Endodermal cell (in vitro differentiated cells): ENCODE measurements at regions not wholly inside any gene's neighbourhood (a gene's known extent, or its start where the extent isn't known, plus 50 kb on each side); places are given as distances from the start of the nearest gene placed in this dataset.
A peak's percentile ranks its signal among the peaks of the same experiment; 100 is the strongest.
"Not testable (repeated sequence)": the region's sequence is repeated elsewhere in the genome, so short reads cannot be mapped to it uniquely, and the experiment has no call there.

Experiments used
- DNase-seq: peaks from one replicate; pipeline ENCODE4 v3.0.0-alpha.2; 2017
- H3K27ac ChIP-seq: 2 replicates; pipeline ENCODE4 v1.5.1; 2013; ENCODE audit warnings: mild to moderate bottlenecking, low read depth, low read length, moderate library complexity
- H3K27me3 ChIP-seq: 2 replicates; pipeline ENCODE4 v1.6.1; 2013; ENCODE audit warnings: mild to moderate bottlenecking, low read length, moderate library complexity; ENCODE audit not compliant: insufficient read depth, control insufficient read depth, poor library complexity, severe bottlenecking
- H3K36me3 ChIP-seq: 2 replicates; pipeline ENCODE4 v1.7.0; 2013; ENCODE audit warnings: mild to moderate bottlenecking, low read length, moderate library complexity; ENCODE audit not compliant: control insufficient read depth, insufficient read depth
- H3K4me1 ChIP-seq: one replicate; pipeline ENCODE4 v1.7.0; 2013; ENCODE audit warnings: low read length; ENCODE audit not compliant: control insufficient read depth, insufficient read depth
- H3K4me3 ChIP-seq: 2 replicates; pipeline ENCODE4 v1.5.1; 2013; ENCODE audit warnings: mild to moderate bottlenecking, low read length, moderate library complexity
- H3K9ac ChIP-seq: 2 replicates; pipeline ENCODE4 v1.6.1; 2013; ENCODE audit warnings: mild to moderate bottlenecking, low read length, moderate library complexity; ENCODE audit not compliant: poor library complexity, severe bottlenecking; ENCODE audit errors: extremely low read depth
- H3K9me3 ChIP-seq: 2 replicates; pipeline ENCODE4 v1.6.1; 2013; ENCODE audit warnings: mild to moderate bottlenecking, low read length, moderate library complexity; ENCODE audit not compliant: control insufficient read depth
- H3K27ac Mint-ChIP-seq: 2 replicates; pipeline ENCODE4 v1.8.0; 2020; ENCODE audit warnings: mixed read lengths
- H3K27me3 Mint-ChIP-seq: 2 replicates; pipeline ENCODE4 v1.8.0; 2021; ENCODE audit warnings: mild to moderate bottlenecking, mixed read lengths; ENCODE audit not compliant: insufficient read depth
- H3K36me3 Mint-ChIP-seq: 2 replicates; pipeline ENCODE4 v1.8.0; 2020; ENCODE audit warnings: low read depth, mixed read lengths
- H3K4me1 Mint-ChIP-seq: 2 replicates; pipeline ENCODE4 v1.8.0; 2020; ENCODE audit warnings: mixed read lengths
- H3K4me3 Mint-ChIP-seq: 2 replicates; pipeline ENCODE4 v1.8.0; 2020; ENCODE audit warnings: mild to moderate bottlenecking, moderate library complexity, mixed read lengths
- H3K9me3 Mint-ChIP-seq: 2 replicates; pipeline ENCODE4 v1.8.0; 2020; ENCODE audit warnings: mild to moderate bottlenecking, mixed read lengths
- WGBS, 2 experiments: methylation state at CpG; one replicate each; pipeline versions ENCODE4 v1.1.5 to v1.1.7; 2013; ENCODE audit warnings: missing lambda C conversion rate in 2 of 2, mixed read lengths in 1 of 2; ENCODE audit not compliant: insufficient coverage in 1 of 2, insufficient read length in 1 of 2; 5-methylcytosine and 5-hydroxymethylcytosine counted together
- TF ChIP-seq, protein P1 (sequence below): fragments of 200-600 bp; sonication (generic); conservative IDR thresholded peaks from 2 replicates; pipeline ENCODE4 v1.5.0; 2021; ENCODE audit warnings: antibody characterized with exemption, mild to moderate bottlenecking

- H3K36me3 ChIP-seq, H3K36me3 Mint-ChIP-seq: not testable (repeated sequence)
- 56 to 90% methylated on average over 2 to 3 of the region's 3 CpGs for WGBS, 2 experiments
Observed at GRCh38 chr12:116327992-116328391, 50.5 kb upstream of the MED13L start.

GRCh38 chr12:116331876-116332275, 54.4 kb upstream of the MED13L start:
- Mint-ChIP-seq H3K36me3 (no peaks in the 10 kb centered on the region), H3K27me3 (no peaks in the 10 kb centered on the region)

More at GRCh38 chr12:116327992-116328391, 50.5 kb upstream of the MED13L start:
- H3K9me3 Mint-ChIP-seq, H3K27ac Mint-ChIP-seq, DNase-seq, H3K4me3 ChIP-seq, H3K4me3 Mint-ChIP-seq, H3K27ac ChIP-seq, H3K4me1 ChIP-seq, H3K27me3 ChIP-seq, H3K4me1 Mint-ChIP-seq, H3K9ac ChIP-seq, H3K9me3 ChIP-seq, H3K27me3 Mint-ChIP-seq: not testable (repeated sequence)

DNA sequence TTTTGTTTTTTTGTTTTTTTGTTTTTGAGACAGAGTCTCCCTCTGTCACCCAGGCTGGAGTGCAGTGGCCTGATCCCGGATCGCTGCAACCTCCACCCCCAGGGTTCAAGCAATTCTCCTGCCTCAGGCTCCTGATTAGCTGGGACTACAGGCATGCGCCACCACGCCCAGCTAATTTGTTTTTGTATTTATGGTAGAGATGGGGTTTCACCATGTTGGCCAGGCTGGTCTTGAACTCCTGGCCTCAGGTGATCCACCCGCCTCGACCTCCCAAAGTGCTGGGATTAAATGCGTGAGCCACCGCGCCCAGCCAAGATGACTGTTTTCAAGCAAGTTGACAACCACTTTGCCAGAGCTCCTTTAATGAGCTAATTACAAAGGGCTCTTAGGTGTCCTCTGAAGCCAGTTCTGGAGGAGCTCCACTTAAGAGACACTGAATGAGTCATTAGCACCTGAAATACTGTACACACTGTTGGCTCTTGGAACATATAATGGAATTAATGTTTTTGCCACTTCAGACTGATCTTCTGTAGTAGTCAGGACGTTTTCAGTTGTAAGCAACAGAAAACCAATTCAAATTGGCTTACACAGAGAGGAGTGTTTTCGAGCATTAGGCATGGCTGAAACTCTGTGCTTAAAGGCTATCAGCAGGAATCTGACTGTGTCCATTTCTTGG, 55.4 kb upstream of the MED13L start:
- Histone ChIP-seq H3K9ac (no peak overlapping the region), H3K36me3 (no peaks in the 10 kb centered on the region), H3K4me3 (no peak overlapping the region), H3K27ac (no peak overlapping the region), H3K27me3 (no peaks in the 10 kb centered on the region), H3K4me1 (no peaks in the 10 kb centered on the region), H3K9me3 (no peaks in the 10 kb centered on the region)
- H3K27me3 Mint-ChIP-seq = no peaks in the 10 kb centered on the region
- DNase-seq = no peak
- H3K4me1 Mint-ChIP-seq = no peaks in the 10 kb centered on the region
- TF ChIP-seq, protein P1, sequence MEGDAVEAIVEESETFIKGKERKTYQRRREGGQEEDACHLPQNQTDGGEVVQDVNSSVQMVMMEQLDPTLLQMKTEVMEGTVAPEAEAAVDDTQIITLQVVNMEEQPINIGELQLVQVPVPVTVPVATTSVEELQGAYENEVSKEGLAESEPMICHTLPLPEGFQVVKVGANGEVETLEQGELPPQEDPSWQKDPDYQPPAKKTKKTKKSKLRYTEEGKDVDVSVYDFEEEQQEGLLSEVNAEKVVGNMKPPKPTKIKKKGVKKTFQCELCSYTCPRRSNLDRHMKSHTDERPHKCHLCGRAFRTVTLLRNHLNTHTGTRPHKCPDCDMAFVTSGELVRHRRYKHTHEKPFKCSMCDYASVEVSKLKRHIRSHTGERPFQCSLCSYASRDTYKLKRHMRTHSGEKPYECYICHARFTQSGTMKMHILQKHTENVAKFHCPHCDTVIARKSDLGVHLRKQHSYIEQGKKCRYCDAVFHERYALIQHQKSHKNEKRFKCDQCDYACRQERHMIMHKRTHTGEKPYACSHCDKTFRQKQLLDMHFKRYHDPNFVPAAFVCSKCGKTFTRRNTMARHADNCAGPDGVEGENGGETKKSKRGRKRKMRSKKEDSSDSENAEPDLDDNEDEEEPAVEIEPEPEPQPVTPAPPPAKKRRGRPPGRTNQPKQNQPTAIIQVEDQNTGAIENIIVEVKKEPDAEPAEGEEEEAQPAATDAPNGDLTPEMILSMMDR = no peak
- H3K9me3 Mint-ChIP-seq = no peaks in the 10 kb centered on the region
- H3K27ac Mint-ChIP-seq = no peak overlapping the region
- no peaks in the 10 kb centered on the region for H3K36me3 Mint-ChIP-seq
- H3K4me3 Mint-ChIP-seq = no peak overlapping the region
- 91 to 94% methylated on average over 7 to 11 of the region's 11 CpGs for WGBS, 2 experiments

More at GRCh38 chr12:116331876-116332275, 54.4 kb upstream of the MED13L start:
- TF ChIP-seq, protein P1 = no peak
- no peaks in the 10 kb centered on the region for H3K9me3 Mint-ChIP-seq
- no peak overlapping the region for H3K4me3 ChIP-seq
- no peak overlapping the region for H3K9ac ChIP-seq
- no peaks in the 10 kb centered on the region for H3K4me1 Mint-ChIP-seq
- no peaks in the 10 kb centered on the region for H3K36me3 ChIP-seq
- no peak overlapping the region for H3K27ac Mint-ChIP-seq
- WGBS, 2 experiments = 97% methylated on average over 2 of the region's 2 CpGs; no CpG with 5 or more reads in 1 of the 2 experiments
- no peak overlapping the region for H3K27ac ChIP-seq
- no peaks in the 10 kb centered on the region for H3K27me3 ChIP-seq
- DNase-seq = no peak
- no peaks in the 10 kb centered on the region for H3K4me1 ChIP-seq
- H3K4me3 Mint-ChIP-seq = no peak overlapping the region
- no peaks in the 10 kb centered on the region for H3K9me3 ChIP-seq

GRCh38 chr12:116333402-116333801, 55.9 kb upstream of the MED13L start:
- H3K27me3 ChIP-seq = no peaks in the 10 kb centered on the region
- peak; percentile 66 for DNase-seq
- WGBS, 2 experiments = 89 to 93% methylated on average over 4 to 5 of the region's 5 CpGs
- H3K4me1 ChIP-seq = no peaks in the 10 kb centered on the region
- Mint-ChIP-seq H3K4me1 (no peaks in the 10 kb centered on the region), H3K9me3 (no peaks in the 10 kb centered on the region), H3K27ac (no peak overlapping the region), H3K36me3 (no peaks in the 10 kb centered on the region), H3K4me3 (no peak overlapping the region), H3K27me3 (no peaks in the 10 kb centered on the region)
- H3K36me3 ChIP-seq = no peaks in the 10 kb centered on the region
- no peak overlapping the region for H3K4me3 ChIP-seq
- H3K27ac ChIP-seq = no peak overlapping the region
- no peaks in the 10 kb centered on the region for H3K9me3 ChIP-seq
- TF ChIP-seq, protein P1 = no peak
- no peak overlapping the region for H3K9ac ChIP-seq
